HL-60 (cell line): ENCODE measurements at regions not wholly inside any gene's neighbourhood (a gene's known extent, or its start where the extent isn't known, plus 50 kb on each side); places are given as distances from the start of the nearest gene placed in this dataset.

Source experiments
- CTCF ChIP-seq: IDR thresholded peaks from one replicate; pipeline ENCODE4 v1.5.1; 2011; ENCODE audit warnings: low read length, control low read depth, inconsistent platforms; ENCODE audit not compliant: insufficient read depth
- POLR2AphosphoS5 ChIP-seq: IDR thresholded peaks from 2 replicates; pipeline ENCODE4 v1.6.1; 2012; ENCODE audit warnings: low read depth
- REST ChIP-seq: IDR thresholded peaks from 2 replicates; pipeline ENCODE4 v1.6.1; 2012; ENCODE audit warnings: low read depth; ENCODE audit not compliant: insufficient replicate concordance

- TF ChIP-seq POLR2AphosphoS5 (no peak), CTCF (no peak), REST (no peak)
Measured at GRCh38 chr14:61149896-61150295, 131.2 kb downstream of the TMEM30B start.
